Smooth muscle cell (in vitro differentiated cells): ENCODE measurements at regions not wholly inside any gene's neighbourhood (a gene's known extent, or its start where the extent isn't known, plus 50 kb on each side); places are given as distances from the start of the nearest gene placed in this dataset.

ENCODE experiments used
- DNase-seq: peaks from one replicate; lab custom pipeline; 2025; ENCODE audit not compliant: unreplicated experiment; lab: John Stamatoyannopoulos, UW
- H2AFZ ChIP-seq: fragments of 200-600 bp; sonication (generic); 2 replicates; pipeline ENCODE4 v1.6.0; 2016; ENCODE audit warnings: antibody characterized with exemption, low read depth, mild to moderate bottlenecking
- H3F3A ChIP-seq: fragments of 200-600 bp; sonication (generic); 2 replicates; pipeline ENCODE4 v1.6.0; 2017; ENCODE audit warnings: antibody characterized with exemption, low read depth
- H3K27ac ChIP-seq: fragments of 200-600 bp; sonication (generic); 2 replicates; pipeline ENCODE4 v1.5.1; 2016; ENCODE audit warnings: low read depth, mild to moderate bottlenecking
- H3K27me3 ChIP-seq: fragments of 200-600 bp; sonication (generic); 2 replicates; pipeline ENCODE4 v1.6.1; 2016; ENCODE audit warnings: low read depth, mild to moderate bottlenecking
- H3K36me3 ChIP-seq: fragments of 200-600 bp; sonication (generic); 2 replicates; pipeline ENCODE4 v1.5.1; 2016; ENCODE audit warnings: low read depth
- H3K4me1 ChIP-seq: fragments of 200-600 bp; sonication (generic); 2 replicates; pipeline ENCODE4 v1.5.1; 2016; ENCODE audit warnings: low read depth
- H3K4me2 ChIP-seq: fragments of 200-600 bp; sonication (generic); 2 replicates; pipeline ENCODE4 v1.6.0; 2016; ENCODE audit warnings: mild to moderate bottlenecking
- H3K4me3 ChIP-seq: fragments of 200-600 bp; sonication (generic); 2 replicates; pipeline ENCODE4 v1.5.1; 2016; ENCODE audit warnings: mild to moderate bottlenecking
- H3K79me2 ChIP-seq: fragments of 200-600 bp; sonication (generic); 2 replicates; pipeline ENCODE4 v1.6.0; 2016; ENCODE audit warnings: low read depth, mild to moderate bottlenecking
- H3K9ac ChIP-seq: fragments of 200-600 bp; sonication (generic); 2 replicates; pipeline ENCODE4 v1.6.0; 2016; ENCODE audit warnings: low read depth
- H3K9me3 ChIP-seq: fragments of 200-600 bp; sonication (generic); replicated peaks from 2 replicates; pipeline ENCODE4 v1.5.1; 2016; ENCODE audit warnings: low read depth
- H4K20me1 ChIP-seq: fragments of 200-600 bp; sonication (generic); 2 replicates; pipeline ENCODE4 v1.6.0; 2016; ENCODE audit warnings: low read depth
- CTCF ChIP-seq: fragments of 200-600 bp; sonication (generic); IDR thresholded peaks from 2 replicates; pipeline ENCODE4 v1.5.1; 2017; ENCODE audit warnings: borderline replicate concordance, mild to moderate bottlenecking, antibody characterized with exemption; ENCODE audit not compliant: insufficient read depth, poor library complexity, severe bottlenecking
- WGBS: methylation state at CpG from one replicate; pipeline ENCODE4 v1.1.7; 2016; ENCODE audit warnings: low lambda C conversion rate; 5-methylcytosine and 5-hydroxymethylcytosine counted together

GRCh38 chr3:118180853-118181252 lies 853.8 kb downstream of the IGSF11 start:
- TF ChIP-seq CTCF: no peak
- no peak overlapping the region for H3K27ac ChIP-seq
- H3K79me2 ChIP-seq: no peaks in the 10 kb centered on the region
- H3K4me3 ChIP-seq: no peak overlapping the region
- H3F3A ChIP-seq: no peaks in the 10 kb centered on the region
- DNase-seq: no peak
- H3K4me1 ChIP-seq: no peaks in the 10 kb centered on the region
- H3K4me2 ChIP-seq: no peak overlapping the region
- no peaks in the 10 kb centered on the region for H3K36me3 ChIP-seq
- H3K27me3 ChIP-seq: no peaks in the 10 kb centered on the region
- no peak overlapping the region for H3K9ac ChIP-seq
- no peaks in the 10 kb centered on the region for H3K9me3 ChIP-seq
- H2AFZ ChIP-seq: no peak overlapping the region
- H4K20me1 ChIP-seq: no peaks in the 10 kb centered on the region

- no peaks in the 10 kb centered on the region for H3F3A ChIP-seq
- H3K36me3 ChIP-seq: no peaks in the 10 kb centered on the region
- no peak overlapping the region for H3K27ac ChIP-seq
- H3K79me2 ChIP-seq: no peaks in the 10 kb centered on the region
- DNase-seq: no peak
- H3K4me3 ChIP-seq: no peak overlapping the region
- no peaks in the 10 kb centered on the region for H3K9me3 ChIP-seq
- no peaks in the 10 kb centered on the region for H3K4me1 ChIP-seq
- WGBS: 82% methylated on average over 1 of the region's 1 CpG
- TF ChIP-seq CTCF: no peak
- no peaks in the 10 kb centered on the region for H4K20me1 ChIP-seq
- no peak overlapping the region for H3K9ac ChIP-seq
- no peak overlapping the region for H3K4me2 ChIP-seq
- H3K27me3 ChIP-seq: no peaks in the 10 kb centered on the region
- H2AFZ ChIP-seq: no peak overlapping the region
Measured at GRCh38 chr3:118181274-118181673, 853.4 kb downstream of the IGSF11 start.

GRCh38 chr3:118186051-118186450 lies 848.6 kb downstream of the IGSF11 start:
- no peaks in the 10 kb centered on the region for H4K20me1 ChIP-seq
- no peak for TF ChIP-seq CTCF
- H3K4me1 ChIP-seq: no peaks in the 10 kb centered on the region
- no peaks in the 10 kb centered on the region for H3K36me3 ChIP-seq
- no peak overlapping the region for H3K4me2 ChIP-seq
- no peak overlapping the region for H3K27ac ChIP-seq
- no peak overlapping the region for H3K4me3 ChIP-seq
- no peak overlapping the region for H3K9ac ChIP-seq
- 95% methylated on average over 4 of the region's 4 CpGs for WGBS
- no peaks in the 10 kb centered on the region for H3F3A ChIP-seq
- H3K27me3 ChIP-seq: no peaks in the 10 kb centered on the region
- DNase-seq: no peak
- H3K9me3 ChIP-seq: peaks cover 3% of the 10 kb centered on the region
- H2AFZ ChIP-seq: no peak overlapping the region
- H3K79me2 ChIP-seq: no peaks in the 10 kb centered on the region

GRCh38 chr3:118187221-118187620 lies 847.4 kb downstream of the IGSF11 start:
- no peaks in the 10 kb centered on the region for H3K79me2 ChIP-seq
- H3K9ac ChIP-seq: no peak overlapping the region
- no peaks in the 10 kb centered on the region for H3F3A ChIP-seq
- no peak overlapping the region for H3K4me3 ChIP-seq
- H3K4me1 ChIP-seq: no peaks in the 10 kb centered on the region
- no peaks in the 10 kb centered on the region for H3K27me3 ChIP-seq
- no peak overlapping the region for H3K27ac ChIP-seq
- DNase-seq: no peak
- H2AFZ ChIP-seq: no peak overlapping the region
- TF ChIP-seq CTCF: no peak
- no peaks in the 10 kb centered on the region for H4K20me1 ChIP-seq
- peaks cover 6% of the 10 kb centered on the region for H3K9me3 ChIP-seq
- no peaks in the 10 kb centered on the region for H3K36me3 ChIP-seq
- H3K4me2 ChIP-seq: no peak overlapping the region
